PC-3 (cell line): ENCODE measurements at regions not wholly inside any gene's neighbourhood (a gene's known extent, or its start where the extent isn't known, plus 50 kb on each side); places are given as distances from the start of the nearest gene placed in this dataset.

Source experiments
- ATAC-seq: fragments of 200-7000 bp; cut with Tn5 transposase; 2 replicates; pipeline ENCODE4 v1.9.1; 2020; ENCODE audit warnings: mild to moderate bottlenecking, moderate library complexity
- BruUV-seq: library from RNA; stranded (reverse); fragments of 400-500 nt; replicated peaks from 2 replicates; lab custom pipeline; 2021; lab: Mats Ljungman, UMichigan
- CTCF ChIA-PET: fragments of 300-600 bp; sonication (Branson Sonifier 250); formaldehyde crosslinking; loops from one replicate; lab custom pipeline; 2022; ENCODE audit warnings: antibody characterized with exemption; lab: Charles Lee
- POLR2A ChIA-PET: fragments of 300-600 bp; sonication (Branson Sonifier 250); formaldehyde crosslinking; loops from one replicate; lab custom pipeline; 2022; ENCODE audit warnings: antibody characterized with exemption; ENCODE audit not compliant: unreplicated experiment; lab: Charles Lee
- DNase-seq: peaks from one replicate; pipeline ENCODE4 v3.0.0-alpha.2; 2015
- H2AFZ ChIP-seq: fragments of 300-600 bp; sonication (generic); 2 replicates; pipeline ENCODE4 v1.6.0; 2016; ENCODE audit warnings: antibody characterized with exemption, low read length
- H3F3A ChIP-seq: fragments of 300-600 bp; sonication (generic); one replicate; pipeline ENCODE4 v1.6.0; 2017; ENCODE audit warnings: antibody characterized with exemption, low read length, control low read depth, mild to moderate bottlenecking; ENCODE audit not compliant: unreplicated experiment
- H3K27ac ChIP-seq: fragments of 300-600 bp; sonication (generic); 2 replicates; pipeline ENCODE4 v1.5.1; 2016; ENCODE audit warnings: mild to moderate bottlenecking, low read length
- H3K27me3 ChIP-seq: fragments of 300-600 bp; sonication (generic); 2 replicates; pipeline ENCODE4 v1.6.1; 2016; ENCODE audit warnings: low read length, mixed read lengths
- H3K36me3 ChIP-seq: fragments of 300-600 bp; sonication (generic); 2 replicates; pipeline ENCODE4 v1.6.1; 2016; ENCODE audit warnings: low read depth, mixed run types, low read length, mixed read lengths
- H3K4me1 ChIP-seq: fragments of 300-600 bp; sonication (generic); 2 replicates; pipeline ENCODE4 v1.5.1; 2016; ENCODE audit warnings: low read length; ENCODE audit not compliant: insufficient read depth
- H3K4me2 ChIP-seq: fragments of 300-600 bp; sonication (generic); 2 replicates; pipeline ENCODE4 v1.6.0; 2016; ENCODE audit warnings: low read length
- H3K4me3 ChIP-seq: fragments of 300-600 bp; sonication (generic); 2 replicates; pipeline ENCODE4 v1.5.1; 2016; ENCODE audit warnings: mild to moderate bottlenecking, low read length, mixed read lengths
- H3K79me2 ChIP-seq: fragments of 300-600 bp; sonication (generic); 2 replicates; pipeline ENCODE4 v1.6.1; 2017; ENCODE audit warnings: low read length, mixed read lengths
- H3K9ac ChIP-seq: fragments of 300-600 bp; sonication (generic); 2 replicates; pipeline ENCODE4 v1.6.0; 2016; ENCODE audit warnings: mild to moderate bottlenecking, low read length
- H3K9me2 ChIP-seq: fragments of 300-600 bp; sonication (generic); replicated peaks from 2 replicates; pipeline ENCODE4 v1.6.1; 2016; ENCODE audit warnings: mixed run types, low read length, mixed read lengths
- H3K9me3 ChIP-seq: fragments of 300-600 bp; sonication (generic); 2 replicates; pipeline ENCODE4 v1.6.1; 2016; ENCODE audit warnings: low read length, mixed read lengths
- H4K20me1 ChIP-seq: fragments of 300-600 bp; sonication (generic); 2 replicates; pipeline ENCODE4 v1.6.1; 2016; ENCODE audit warnings: low read length, mixed read lengths
- CTCF ChIP-seq: fragments of 300-600 bp; sonication (generic); conservative IDR thresholded peaks from 2 replicates; pipeline ENCODE4 v1.5.1; 2017; ENCODE audit warnings: antibody characterized with exemption, low read depth, mild to moderate bottlenecking, low read length
- EZH2 ChIP-seq: fragments of 300-600 bp; sonication (generic); IDR thresholded peaks from one replicate; pipeline ENCODE4 v1.6.1; 2017; ENCODE audit warnings: antibody characterized with exemption, mild to moderate bottlenecking, low read length; ENCODE audit not compliant: unreplicated experiment
- EZH2phosphoT487 ChIP-seq: fragments of 300-600 bp; sonication (generic); IDR thresholded peaks from 2 replicates; pipeline ENCODE4 v1.6.1; 2018; ENCODE audit warnings: mild to moderate bottlenecking, antibody characterized with exemption, low read length, borderline replicate concordance
- intact Hi-C: fragments of 100-400 bp; cut with micrococcal nuclease; formaldehyde crosslinking; loops from 2 replicates; pipeline ENCODE4 v1.9.0; 2023

DNA sequence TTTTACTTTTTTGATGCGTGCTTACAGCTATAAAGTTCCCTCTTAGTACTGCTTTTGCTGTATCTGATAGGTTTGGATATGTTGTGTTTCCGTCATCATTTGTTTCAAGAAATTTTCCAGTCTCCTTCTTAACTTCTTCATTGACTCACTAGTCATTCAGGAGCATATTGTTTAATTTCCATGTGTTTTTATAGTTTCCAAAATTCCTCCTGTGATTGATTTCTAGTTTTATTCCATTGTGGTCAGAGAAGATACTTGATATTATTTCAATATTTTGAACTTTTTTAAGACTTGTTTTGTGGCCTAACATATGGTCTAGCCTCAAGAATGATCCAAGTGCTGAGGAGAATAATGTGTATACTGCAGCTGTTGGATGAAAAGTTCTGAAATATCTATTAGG is 75.5 kb upstream of the CREB5 start:
- DNase-seq (no peak), ATAC-seq (no peak)
- no peaks in the 10 kb centered on the region for H3K9me3 ChIP-seq
- no peaks in the 10 kb centered on the region for H3K4me1 ChIP-seq
- CTCF ChIA-PET = no interaction called here
- no peak overlapping the region for H3K9ac ChIP-seq
- no peak for TF ChIP-seq EZH2phosphoT487
- no peak for TF ChIP-seq EZH2
- no peak for TF ChIP-seq CTCF
- BruUV-seq = no TSS peak
- no peaks in the 10 kb centered on the region for H3K79me2 ChIP-seq
- H3K4me2 ChIP-seq = no peak overlapping the region
- no peak overlapping the region for H3K4me3 ChIP-seq
- intact Hi-C loops = no loop called here
- no peaks in the 10 kb centered on the region for H3F3A ChIP-seq
- H2AFZ ChIP-seq = no peak overlapping the region
- H3K9me2 ChIP-seq = no peaks in the 10 kb centered on the region
- no peaks in the 10 kb centered on the region for H3K27me3 ChIP-seq
- POLR2A ChIA-PET = no interaction called here
- H4K20me1 ChIP-seq = no peaks in the 10 kb centered on the region
- no peaks in the 10 kb centered on the region for H3K36me3 ChIP-seq
- no peak overlapping the region for H3K27ac ChIP-seq

DNA sequence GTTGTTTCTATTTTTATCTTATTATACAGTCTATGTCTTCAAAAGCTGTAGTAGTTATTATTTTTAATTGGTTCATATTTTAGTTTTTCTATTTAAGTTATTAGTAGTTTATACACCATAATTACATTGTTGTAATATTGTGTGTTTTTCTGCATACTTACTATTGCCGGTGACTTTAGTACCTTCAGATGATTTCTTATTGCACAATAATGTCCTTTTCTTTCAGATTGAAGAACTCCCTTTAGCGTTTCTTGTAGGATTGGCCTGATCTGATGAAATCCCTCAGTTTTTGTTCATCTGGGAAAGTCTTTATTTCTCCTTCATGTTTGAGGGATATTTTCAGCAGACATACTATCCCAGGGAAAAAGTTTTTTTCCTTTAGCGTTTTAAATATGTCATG is 74.3 kb upstream of the CREB5 start:
- no peaks in the 10 kb centered on the region for H3K9me2 ChIP-seq
- ChIA-PET POLR2A (no interaction called here), CTCF (interaction anchor here (0.7 kb wide), 1 partner anchor 26 kb away, joined by 3 read pairs; no protein-coding TSS in a partner anchor)
- no peak overlapping the region for H3K27ac ChIP-seq
- intact Hi-C loops = no loop called here
- no peaks in the 10 kb centered on the region for H3F3A ChIP-seq
- no peak overlapping the region for H3K9ac ChIP-seq
- H3K9me3 ChIP-seq = no peaks in the 10 kb centered on the region
- no peak overlapping the region for H3K4me3 ChIP-seq
- no peak overlapping the region for H3K4me2 ChIP-seq
- H2AFZ ChIP-seq = no peak overlapping the region
- H3K27me3 ChIP-seq = no peaks in the 10 kb centered on the region
- H4K20me1 ChIP-seq = no peaks in the 10 kb centered on the region
- H3K4me1 ChIP-seq = no peaks in the 10 kb centered on the region
- H3K79me2 ChIP-seq = no peaks in the 10 kb centered on the region
- no peak for DNase-seq
- TF ChIP-seq CTCF (no peak), EZH2phosphoT487 (no peak), EZH2 (no peak)
- ATAC-seq = no peak
- no TSS peak for BruUV-seq
- no peaks in the 10 kb centered on the region for H3K36me3 ChIP-seq

DNA sequence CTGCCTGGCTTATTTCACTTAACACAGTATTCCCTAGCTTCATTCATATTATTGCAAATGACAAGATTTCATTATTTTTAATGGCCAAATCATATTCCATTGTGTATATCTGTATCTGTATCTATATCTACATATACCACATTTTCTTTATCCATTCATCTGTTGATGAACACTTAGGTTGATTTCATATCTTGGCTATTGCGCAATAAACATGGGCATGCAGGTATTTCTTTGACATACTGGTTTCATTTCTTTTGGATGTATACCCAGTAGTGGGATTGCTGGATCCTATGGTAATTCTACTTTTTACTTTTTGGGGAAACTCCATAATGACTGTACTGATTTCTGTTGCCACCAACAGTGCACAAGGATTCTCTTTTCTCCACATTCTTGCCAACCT is 68.9 kb upstream of the CREB5 start:
- ChIA-PET CTCF (no interaction called here), POLR2A (no interaction called here)
- Histone ChIP-seq H3K4me3 (no peak overlapping the region), H3K9ac (no peak overlapping the region), H3K9me2 (no peaks in the 10 kb centered on the region), H3K27ac (no peak overlapping the region), H3K4me1 (peaks cover 23% of the 10 kb centered on the region), H3K4me2 (no peak overlapping the region), H3K9me3 (no peaks in the 10 kb centered on the region), H3K36me3 (no peaks in the 10 kb centered on the region), H3F3A (no peaks in the 10 kb centered on the region), H2AFZ (no peak overlapping the region), H4K20me1 (no peaks in the 10 kb centered on the region), H3K79me2 (no peaks in the 10 kb centered on the region), H3K27me3 (no peaks in the 10 kb centered on the region)
- DNase-seq (no peak), ATAC-seq (no peak)
- BruUV-seq = no TSS peak
- intact Hi-C loops = no loop called here
- TF ChIP-seq CTCF = no peak
- TF ChIP-seq EZH2 = no peak
- no peak for TF ChIP-seq EZH2phosphoT487
